ENCODE measurements at regions not wholly inside any gene's neighbourhood (a gene's known extent, or its start where the extent isn't known, plus 50 kb on each side); places are given as distances from the start of the nearest gene placed in this dataset.
"Not testable (repeated sequence)": the region's sequence is repeated elsewhere in the genome, so short reads cannot be mapped to it uniquely, and the experiment has no call there.

DNA sequence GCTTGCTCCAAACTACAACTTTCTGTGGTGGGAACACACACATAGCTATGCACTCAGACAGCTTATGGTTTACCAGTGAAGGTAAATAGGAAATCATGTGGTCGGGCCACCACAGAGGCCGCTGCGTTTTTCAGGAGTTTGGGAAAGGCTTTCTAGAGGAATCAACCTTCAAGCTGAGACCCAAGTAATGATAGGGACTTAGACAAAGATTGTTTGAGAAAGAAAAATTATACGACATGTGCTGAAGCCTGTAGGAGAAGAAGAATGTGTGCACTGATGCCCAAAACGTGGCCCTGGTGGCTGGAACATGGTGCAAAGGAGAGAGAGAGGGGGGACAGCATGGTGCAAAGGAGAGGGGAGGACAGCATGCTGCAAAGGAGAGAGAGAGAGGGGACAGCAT is 61.2 kb upstream of the VIPR2 start:
- no peak for DNase-seq

DNA sequence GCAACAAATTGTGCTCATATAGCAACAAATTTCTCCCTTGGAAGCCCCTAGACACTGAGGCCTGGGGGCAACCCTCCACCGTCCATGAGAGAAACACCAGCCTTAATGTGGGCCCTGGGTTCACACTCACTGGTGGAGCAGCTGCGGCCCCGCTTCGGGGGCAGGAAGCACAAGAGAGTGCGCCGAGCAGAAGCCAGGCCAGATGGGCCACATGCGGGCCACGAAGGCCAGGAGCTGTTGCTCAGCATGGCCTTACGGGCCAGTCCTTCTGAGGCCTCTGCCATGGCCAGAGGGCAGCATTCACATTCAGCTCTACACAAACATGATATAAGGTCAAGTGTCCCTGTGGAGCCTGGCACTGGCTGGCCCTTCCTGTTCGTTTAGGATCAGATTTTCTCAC is 60.0 kb upstream of the VIPR2 start:
- no peak for DNase-seq

DNA sequence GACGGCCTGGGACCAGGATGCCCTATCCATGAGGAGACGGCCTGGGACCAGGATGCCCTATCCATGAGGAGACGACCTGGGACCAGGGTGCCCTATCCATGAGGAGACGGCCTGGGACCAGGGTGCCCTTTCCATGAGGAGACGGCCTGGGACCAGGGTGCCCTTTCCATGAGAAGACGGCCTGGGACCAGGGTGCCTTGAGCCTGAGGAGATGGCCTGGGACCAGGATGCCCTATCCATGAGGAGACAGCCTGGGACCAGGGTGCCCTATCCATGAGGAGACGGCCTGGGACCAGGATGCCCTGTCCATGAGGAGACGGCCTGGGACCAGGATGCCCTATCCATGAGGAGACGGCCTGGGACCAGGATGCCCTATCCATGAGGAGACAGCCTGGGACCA is 58.6 kb upstream of the VIPR2 start:
- DNase-seq, result not testable (repeated sequence)

DNA sequence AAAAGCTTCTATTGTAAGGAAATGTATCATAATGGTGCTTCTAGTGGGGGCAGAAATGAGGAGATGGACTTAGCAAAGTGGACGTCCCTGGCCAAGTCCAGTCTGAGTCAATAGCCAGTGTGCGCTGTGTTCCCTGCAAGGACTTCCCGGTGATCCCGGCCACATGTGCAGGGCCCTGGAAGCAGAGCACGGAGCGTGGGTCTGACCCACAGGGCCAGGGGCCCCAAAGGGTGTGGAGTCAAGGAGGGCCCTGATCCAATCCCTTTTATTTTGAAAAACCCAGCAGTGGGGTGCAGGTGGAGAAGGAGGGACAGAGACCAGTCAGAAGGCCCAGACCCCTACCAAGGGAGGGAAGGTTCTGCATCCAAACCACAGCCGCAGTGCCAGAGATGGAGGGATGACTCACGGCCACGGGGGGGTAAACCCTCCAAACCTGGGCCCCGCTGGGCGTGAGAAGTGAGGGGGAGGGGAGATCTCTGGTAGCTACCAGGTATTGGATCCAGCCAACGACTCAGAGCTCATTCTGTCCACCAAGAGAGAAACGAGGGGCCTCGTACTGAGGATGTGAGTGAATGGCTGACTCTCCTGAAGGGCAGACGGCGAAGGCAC is 57.2 kb upstream of the VIPR2 start:
- DNase-seq, result no peak

DNA sequence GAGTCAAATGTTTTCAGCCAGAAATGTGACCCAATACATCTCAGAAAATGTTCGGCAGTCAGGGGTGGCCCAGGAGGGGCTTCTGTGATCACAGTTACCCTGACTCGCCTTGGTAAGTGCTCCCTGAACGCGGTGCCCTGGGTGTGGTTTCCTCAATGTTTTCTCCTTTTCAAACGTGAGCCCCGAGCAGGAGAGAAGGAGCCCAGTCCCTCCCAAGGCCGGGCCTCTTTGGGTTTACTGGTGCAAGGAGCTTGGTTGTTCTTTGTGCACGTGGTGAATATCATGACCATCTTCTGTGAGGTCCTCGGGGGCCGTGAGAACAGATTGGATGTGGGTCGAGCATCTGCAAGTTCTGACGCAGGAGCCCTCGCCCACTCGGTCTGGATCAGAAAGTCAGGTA is 55.8 kb upstream of the VIPR2 start:
- DNase-seq, result no peak

DNA sequence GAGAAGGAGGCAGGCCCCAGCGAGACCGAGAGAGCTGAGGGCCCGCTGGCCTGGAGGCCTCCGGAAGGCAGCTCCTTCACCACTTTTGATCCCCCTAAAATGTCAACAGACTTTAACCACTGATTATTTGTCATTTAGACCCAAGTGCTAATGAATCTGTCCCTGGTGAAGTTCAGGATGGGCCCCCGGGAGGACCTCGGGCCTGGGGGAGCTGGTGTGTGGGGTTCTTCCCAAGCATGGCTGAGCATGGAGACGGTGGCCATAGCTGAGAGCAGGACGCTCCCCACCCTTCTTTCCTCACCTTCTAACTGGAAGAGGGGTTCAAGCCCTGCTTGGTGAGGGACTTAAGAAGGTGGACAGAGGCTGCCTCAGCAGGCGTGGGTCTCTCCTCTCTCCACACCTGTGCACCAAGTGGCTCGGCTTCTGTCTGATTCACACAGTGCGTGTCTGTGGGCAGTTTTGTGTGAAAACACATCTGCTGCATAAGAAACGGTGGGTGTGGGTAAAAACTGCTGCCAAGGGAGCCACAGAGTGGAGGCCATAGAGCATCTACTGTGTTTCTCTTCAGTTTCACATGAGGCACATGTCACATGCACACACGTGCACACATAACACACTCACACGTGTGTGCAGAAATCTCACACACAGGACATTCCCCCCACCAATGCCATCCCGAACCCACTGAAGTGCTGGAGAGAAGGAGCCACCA is 53.5 kb upstream of the VIPR2 start:
- DNase-seq, result peak; percentile 5

DNA sequence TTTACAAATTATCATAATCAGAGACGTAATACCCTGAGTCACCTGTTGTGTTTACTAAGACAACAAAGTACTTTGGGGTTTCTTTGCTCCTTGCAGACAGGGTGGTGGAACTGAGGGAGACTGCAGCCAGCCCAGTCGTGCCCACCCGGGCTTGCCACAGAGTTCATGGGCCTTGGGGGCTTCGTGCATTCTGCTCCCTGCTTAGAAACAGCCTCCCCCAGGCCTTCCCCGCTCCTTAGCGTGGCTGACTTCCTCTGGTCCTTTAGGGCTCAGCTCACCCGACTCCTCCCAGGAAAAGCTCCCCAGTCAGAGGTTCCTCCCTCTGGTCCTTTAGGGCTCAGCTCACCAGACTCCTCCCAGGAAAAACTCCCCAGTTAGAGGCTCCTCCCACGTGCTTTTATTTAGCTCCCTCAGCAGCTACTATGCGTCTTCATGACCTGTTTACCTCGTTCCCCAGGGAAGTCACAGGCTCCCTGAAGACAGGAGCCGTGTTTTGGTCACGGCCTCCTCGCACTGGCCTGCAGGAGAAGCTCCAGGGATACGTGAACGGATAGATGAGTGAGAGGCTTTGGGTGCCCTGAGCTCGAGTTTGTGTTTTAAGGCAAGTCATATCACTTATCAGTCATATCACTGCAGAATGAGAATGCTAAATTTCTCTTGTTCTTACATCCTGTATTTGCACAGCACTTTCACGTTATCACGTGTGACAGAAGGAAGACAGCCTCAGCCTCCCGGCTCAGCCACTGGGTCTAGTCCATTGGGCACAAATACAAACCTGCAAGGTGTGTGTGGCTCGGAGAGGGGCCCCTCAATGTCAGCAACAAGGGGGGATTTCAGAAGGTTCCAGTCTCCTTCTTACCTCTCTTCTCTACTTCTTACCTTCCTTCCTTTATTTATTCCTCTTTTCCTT is 52.7 kb upstream of the VIPR2 start:
- peak; percentile 94 for DNase-seq

DNA sequence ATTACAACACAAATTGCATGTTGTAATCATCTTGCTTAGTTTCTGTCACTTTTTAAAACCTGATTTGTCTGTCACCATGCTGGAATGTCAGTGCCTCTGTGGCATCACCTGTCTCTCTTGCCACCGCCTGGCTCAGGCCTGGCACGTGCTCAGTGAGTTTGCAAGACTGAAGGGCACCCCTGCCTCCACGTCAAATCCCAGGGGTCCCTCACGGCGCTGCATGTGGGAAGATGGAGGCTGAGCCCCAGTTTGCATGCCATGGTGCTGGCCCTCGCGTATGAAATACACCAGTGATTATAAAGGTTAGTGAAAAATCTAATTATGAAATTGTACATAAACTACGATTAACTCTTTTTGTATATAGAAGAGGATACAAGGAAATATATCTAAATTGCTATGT is 51.9 kb upstream of the VIPR2 start:
- no peak for DNase-seq

DNA sequence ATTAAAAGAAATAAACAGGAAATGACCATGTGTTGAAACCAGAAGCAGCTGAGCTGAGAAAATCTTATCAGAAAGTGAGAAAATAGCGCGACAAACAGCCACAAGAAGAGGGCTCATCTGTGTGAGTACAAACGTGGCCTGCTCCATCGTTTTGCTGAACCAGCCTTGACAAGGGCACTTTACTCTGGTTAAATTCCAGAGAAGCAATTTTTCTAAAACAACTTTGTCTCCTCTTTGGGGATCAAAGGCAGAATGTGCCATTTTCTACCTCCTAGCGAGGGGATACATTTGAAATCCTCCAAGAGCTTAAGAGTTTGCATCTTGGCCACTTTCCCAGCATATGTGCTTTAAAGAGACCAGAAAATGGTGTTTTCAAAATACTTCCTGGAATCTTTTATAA is 51.3 kb upstream of the VIPR2 start:
- peak; percentile 65 for DNase-seq

Measured in hematopoietic multipotent progenitor cell treated with erythropoietin and hydrocortisone succinate and interleukin-3 and kit ligand, for 4 days (in vitro differentiated cells).